Gastroesophageal sphincter (tissue), 3 donors: ENCODE measurements at regions not wholly inside any gene's neighbourhood (a gene's known extent, or its start where the extent isn't known, plus 50 kb on each side); places are given as distances from the start of the nearest gene placed in this dataset.

ENCODE experiments used
- EP300 ChIP-seq: sonication (generic); formaldehyde crosslinking; IDR thresholded peaks from one replicate; pipeline ENCODE4 v1.6.1; 2017; ENCODE audit warnings: antibody characterized with exemption, mild to moderate bottlenecking
- POLR2AphosphoS5 ChIP-seq: sonication (generic); formaldehyde crosslinking; IDR thresholded peaks from one replicate; pipeline ENCODE4 v1.6.1; 2017; ENCODE audit warnings: antibody characterized with exemption
- TF ChIP-seq, protein P1 (sequence below), 4 experiments: fragments of 200-600 bp in 2 of 4; fragments of 450-650 bp in 2 of 4; sonication (generic) in 1 of 4; IDR thresholded peaks; one replicate each; pipeline ENCODE4 v1.5.1; 2017 to 2019; ENCODE audit warnings: antibody characterized with exemption in 4 of 4, mild to moderate bottlenecking in 2 of 4, moderate library complexity in 2 of 4

- TF ChIP-seq, protein P1, sequence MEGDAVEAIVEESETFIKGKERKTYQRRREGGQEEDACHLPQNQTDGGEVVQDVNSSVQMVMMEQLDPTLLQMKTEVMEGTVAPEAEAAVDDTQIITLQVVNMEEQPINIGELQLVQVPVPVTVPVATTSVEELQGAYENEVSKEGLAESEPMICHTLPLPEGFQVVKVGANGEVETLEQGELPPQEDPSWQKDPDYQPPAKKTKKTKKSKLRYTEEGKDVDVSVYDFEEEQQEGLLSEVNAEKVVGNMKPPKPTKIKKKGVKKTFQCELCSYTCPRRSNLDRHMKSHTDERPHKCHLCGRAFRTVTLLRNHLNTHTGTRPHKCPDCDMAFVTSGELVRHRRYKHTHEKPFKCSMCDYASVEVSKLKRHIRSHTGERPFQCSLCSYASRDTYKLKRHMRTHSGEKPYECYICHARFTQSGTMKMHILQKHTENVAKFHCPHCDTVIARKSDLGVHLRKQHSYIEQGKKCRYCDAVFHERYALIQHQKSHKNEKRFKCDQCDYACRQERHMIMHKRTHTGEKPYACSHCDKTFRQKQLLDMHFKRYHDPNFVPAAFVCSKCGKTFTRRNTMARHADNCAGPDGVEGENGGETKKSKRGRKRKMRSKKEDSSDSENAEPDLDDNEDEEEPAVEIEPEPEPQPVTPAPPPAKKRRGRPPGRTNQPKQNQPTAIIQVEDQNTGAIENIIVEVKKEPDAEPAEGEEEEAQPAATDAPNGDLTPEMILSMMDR (IDR thresholded peaks at IDR 0.05): no peak
- no peak for TF ChIP-seq POLR2AphosphoS5
- no peak for TF ChIP-seq EP300
Observed at GRCh38 chr7:79936281-79936983, 198.2 kb upstream of the GNAI1 start.
